ENCODE measurements at regions not wholly inside any gene's neighbourhood (a gene's known extent, or its start where the extent isn't known, plus 50 kb on each side); places are given as distances from the start of the nearest gene placed in this dataset.

GRCh38 chr15:56524915-56525314, 60.0 kb upstream of the MNS1 start:
- ChIA-PET CTCF (ENCODE audit: unreplicated experiment) (no interaction called here), POLR2A (interaction anchor here (1.6 kb wide), 1 partner anchor 9 kb away, joined by 8 read pairs; no protein-coding TSS in a partner anchor)
- Histone ChIP-seq H3K9me2 (ENCODE audit: insufficient read depth, low read length) (no peaks in the 10 kb centered on the region), H2AFZ (ENCODE audit: low read length) (no peak overlapping the region), H3K4me3 (ENCODE audit: low read depth, low read length, poor library complexity, severe bottlenecking) (no peak overlapping the region), H3K4me1 (ENCODE audit: insufficient read depth, low read length, poor library complexity, severe bottlenecking) (peaks cover 1% of the 10 kb centered on the region), H3K27ac (ENCODE audit: low read depth, low read length, poor library complexity, severe bottlenecking) (no peak overlapping the region), H3K4me2 (ENCODE audit: low read length) (no peak overlapping the region), H3K79me2 (ENCODE audit: insufficient read depth, low read depth, low read length) (no peaks in the 10 kb centered on the region), H3K36me3 (ENCODE audit: insufficient read depth, low read length) (no peaks in the 10 kb centered on the region; the same call in 1 of the 2 replicates), H3K9me3 (ENCODE audit: low read length) (peaks cover 11% of the 10 kb centered on the region; the same call in 1 of the 2 replicates), H4K20me1 (ENCODE audit: insufficient read depth, low read length) (no peaks in the 10 kb centered on the region)
- no peak for DNase-seq (ENCODE audit: low spot score)
- TF ChIP-seq EZH2phosphoT487 (IDR thresholded peaks at IDR 0.05; ENCODE audit: borderline replicate concordance, low read depth, low read length) (no peak), CTCF (conservative IDR thresholded peaks at IDR 0.05; ENCODE audit: low read length) (no peak)
- BruUV-seq (replicated peaks): no TSS peak
- intact Hi-C loops (cut with micrococcal nuclease; ENCODE audit: unreplicated experiment): no loop called here

GRCh38 chr15:56523521-56523920, 58.6 kb upstream of the MNS1 start:
- H2AFZ ChIP-seq (ENCODE audit: low read length): no peak overlapping the region
- no peaks in the 10 kb centered on the region for H3K4me1 ChIP-seq (ENCODE audit: insufficient read depth, low read length, poor library complexity, severe bottlenecking)
- no peaks in the 10 kb centered on the region for H3K79me2 ChIP-seq (ENCODE audit: insufficient read depth, low read depth, low read length)
- no peaks in the 10 kb centered on the region for H3K9me2 ChIP-seq (ENCODE audit: insufficient read depth, low read length)
- TF ChIP-seq CTCF (conservative IDR thresholded peaks at IDR 0.05; ENCODE audit: low read length) (no peak), EZH2phosphoT487 (IDR thresholded peaks at IDR 0.05; ENCODE audit: borderline replicate concordance, low read depth, low read length) (no peak)
- no peak for DNase-seq (ENCODE audit: low spot score)
- POLR2A ChIA-PET: interaction anchor here (0.6 to 1.6 kb wide), 2 partner anchors 10 to 628 kb away, joined by 3 to 8 read pairs; no protein-coding TSS in a partner anchor
- CTCF ChIA-PET (ENCODE audit: unreplicated experiment): no interaction called here
- no peaks in the 10 kb centered on the region for H4K20me1 ChIP-seq (ENCODE audit: insufficient read depth, low read length)
- no peaks in the 10 kb centered on the region; the same call in 1 of the 2 replicates for H3K36me3 ChIP-seq (ENCODE audit: insufficient read depth, low read length)
- H3K27ac ChIP-seq (ENCODE audit: low read depth, low read length, poor library complexity, severe bottlenecking): no peak overlapping the region
- no TSS peak for BruUV-seq (replicated peaks)
- H3K9me3 ChIP-seq (ENCODE audit: low read length): peaks cover 25% of the 10 kb centered on the region; the same call in 1 of the 2 replicates
- H3K4me2 ChIP-seq (ENCODE audit: low read length): no peak overlapping the region
- intact Hi-C loops (cut with micrococcal nuclease; ENCODE audit: unreplicated experiment): no loop called here
- H3K4me3 ChIP-seq (ENCODE audit: low read depth, low read length, poor library complexity, severe bottlenecking): no peak overlapping the region

GRCh38 chr15:56519000-56519399, 54.1 kb upstream of the MNS1 start:
- intact Hi-C loops (cut with micrococcal nuclease; ENCODE audit: unreplicated experiment): no loop called here
- H3K4me2 ChIP-seq (ENCODE audit: low read length): no peak overlapping the region
- BruUV-seq (replicated peaks): no TSS peak
- no peaks in the 10 kb centered on the region for H3K4me1 ChIP-seq (ENCODE audit: insufficient read depth, low read length, poor library complexity, severe bottlenecking)
- H3K4me3 ChIP-seq (ENCODE audit: low read depth, low read length, poor library complexity, severe bottlenecking): no peak overlapping the region
- no peaks in the 10 kb centered on the region for H3K79me2 ChIP-seq (ENCODE audit: insufficient read depth, low read depth, low read length)
- TF ChIP-seq CTCF (conservative IDR thresholded peaks at IDR 0.05; ENCODE audit: low read length) (no peak), EZH2phosphoT487 (IDR thresholded peaks at IDR 0.05; ENCODE audit: borderline replicate concordance, low read depth, low read length) (no peak)
- ChIA-PET CTCF (ENCODE audit: unreplicated experiment) (no interaction called here), POLR2A (interaction anchor here (0.6 to 2.5 kb wide), 4 partner anchors 14 to 206 kb away, joined by 3 to 8 read pairs (median 3); no protein-coding TSS in a partner anchor)
- H2AFZ ChIP-seq (ENCODE audit: low read length): no peak overlapping the region
- no peaks in the 10 kb centered on the region for H4K20me1 ChIP-seq (ENCODE audit: insufficient read depth, low read length)
- no peaks in the 10 kb centered on the region; the same call in 1 of the 2 replicates for H3K36me3 ChIP-seq (ENCODE audit: insufficient read depth, low read length)
- peaks cover 39% of the 10 kb centered on the region; the same call in 1 of the 2 replicates for H3K9me3 ChIP-seq (ENCODE audit: low read length)
- no peak overlapping the region for H3K27ac ChIP-seq (ENCODE audit: low read depth, low read length, poor library complexity, severe bottlenecking)
- no peak for DNase-seq (ENCODE audit: low spot score)
- no peaks in the 10 kb centered on the region for H3K9me2 ChIP-seq (ENCODE audit: insufficient read depth, low read length)
